NCI-H446 treated with DMSO at 0.1 percent for 48 hours (cell line): ENCODE measurements at regions not wholly inside any gene's neighbourhood (a gene's known extent, or its start where the extent isn't known, plus 50 kb on each side); places are given as distances from the start of the nearest gene placed in this dataset.
"Not testable (repeated sequence)": the region's sequence is repeated elsewhere in the genome, so short reads cannot be mapped to it uniquely, and the experiment has no call there.

Experiments used
- DNase-seq: peaks from one replicate; lab custom pipeline; 2025; lab: John Stamatoyannopoulos, UW

DNA sequence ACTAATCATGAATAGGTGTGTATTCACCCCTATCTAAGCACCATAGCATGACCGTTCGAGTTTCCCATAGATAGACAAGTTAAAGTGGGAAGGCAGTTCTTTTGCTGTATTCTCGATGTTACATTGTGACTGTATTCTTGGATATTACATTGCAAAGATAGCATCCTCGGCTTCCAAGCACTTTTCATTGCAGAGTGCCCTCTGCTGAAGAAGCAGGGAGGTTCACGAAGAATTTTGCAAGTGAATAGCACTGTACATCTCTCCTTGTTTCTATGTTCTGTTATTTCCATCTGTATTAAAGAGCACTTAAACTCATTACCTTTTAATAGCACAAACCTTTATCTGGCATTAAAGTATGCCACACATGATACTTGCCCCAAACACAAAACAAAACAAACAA lies 426.7 kb upstream of the ARX start:
- DNase-seq: no peak

DNA sequence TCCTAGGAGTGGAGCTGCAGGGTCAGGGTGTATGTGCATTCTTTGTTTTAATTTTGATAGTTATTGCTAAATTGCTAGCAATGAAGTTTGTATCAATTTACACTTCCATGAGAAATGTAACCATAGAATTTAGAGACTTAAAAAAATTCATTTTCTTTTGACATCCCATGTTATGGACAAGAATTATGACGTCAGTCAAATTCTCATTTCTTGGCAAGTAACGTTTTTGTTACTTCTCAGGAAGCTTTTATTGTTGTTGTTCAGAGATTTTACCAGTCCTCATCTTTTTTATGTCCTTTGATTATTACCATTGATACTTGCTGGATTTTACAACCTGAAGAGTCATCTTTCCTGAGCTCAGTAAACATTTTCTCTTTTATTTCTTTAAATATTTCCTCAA lies 417.5 kb upstream of the ARX start:
- no peak for DNase-seq

DNA sequence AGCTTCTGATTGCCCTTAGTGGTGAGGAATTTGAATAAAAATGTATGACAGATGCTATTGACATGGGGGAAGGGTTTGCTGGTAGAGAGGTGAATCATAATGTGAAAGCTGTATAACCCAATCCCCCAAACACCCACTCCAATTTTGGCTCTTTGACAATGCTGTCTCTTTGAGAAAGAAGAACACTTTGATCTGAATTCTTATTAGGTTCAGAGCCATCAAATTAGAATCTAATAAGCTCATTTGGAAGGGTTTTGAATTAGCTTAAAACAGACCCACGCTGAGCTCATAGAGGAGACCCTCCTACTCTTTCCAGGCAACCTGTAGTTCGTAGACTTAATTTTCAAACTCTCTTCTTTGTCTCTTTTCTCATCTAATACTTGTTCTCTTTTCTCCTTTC lies 416.6 kb upstream of the ARX start:
- peak; percentile 10 for DNase-seq

DNA sequence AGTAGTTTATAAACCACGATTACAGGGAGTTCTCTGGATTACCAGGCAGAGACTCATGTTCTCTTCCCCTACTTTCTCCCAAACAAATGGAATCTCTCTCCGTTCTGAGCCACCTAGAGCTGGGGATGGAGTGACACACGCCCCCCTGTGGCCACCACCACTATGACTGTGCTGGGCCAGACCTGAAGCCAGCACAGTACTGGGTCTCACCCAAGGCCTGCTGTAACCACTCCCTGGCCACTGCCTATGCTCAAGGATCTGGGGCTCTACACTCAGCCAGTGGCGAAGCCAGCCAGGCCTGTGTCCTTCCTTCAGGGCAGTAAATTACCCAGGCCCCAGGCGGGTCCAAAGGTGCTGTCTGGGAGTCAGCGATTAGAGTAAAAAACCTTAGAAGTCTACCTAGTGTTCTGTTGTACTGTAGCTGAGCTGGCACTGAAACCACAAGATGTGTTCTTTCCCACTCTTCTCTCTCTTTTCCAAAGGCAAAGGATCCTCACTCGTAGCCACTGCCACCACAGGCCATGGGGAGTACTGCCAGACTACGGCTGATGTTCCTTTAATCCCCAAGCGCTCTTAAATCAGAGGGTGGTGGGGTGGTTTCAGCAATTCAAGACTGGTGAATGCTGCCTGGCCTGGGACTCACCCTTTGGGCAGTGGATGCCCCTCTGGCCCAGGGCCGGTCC lies 412.2 kb upstream of the ARX start:
- no peak for DNase-seq

DNA sequence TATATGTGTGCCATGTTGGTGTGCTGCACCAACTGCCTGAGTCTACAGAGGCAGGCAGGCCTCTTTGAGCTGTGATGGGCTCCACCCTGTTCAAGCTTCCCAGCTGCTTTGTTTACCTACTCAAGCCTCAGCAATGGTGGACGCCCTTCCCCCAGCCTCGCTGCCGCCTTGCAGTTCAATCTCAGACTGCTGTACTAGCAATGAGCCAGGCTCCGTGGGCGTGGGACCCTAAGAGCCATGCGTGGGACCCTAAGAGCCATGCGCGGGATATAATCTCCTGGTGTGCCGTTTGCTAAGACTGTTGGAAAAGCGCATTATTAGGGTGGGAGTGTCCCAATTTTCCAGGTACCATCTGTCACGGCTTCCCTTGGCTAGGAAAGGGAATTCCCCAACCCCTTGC lies 388.4 kb upstream of the ARX start:
- DNase-seq: not testable (repeated sequence)

DNA sequence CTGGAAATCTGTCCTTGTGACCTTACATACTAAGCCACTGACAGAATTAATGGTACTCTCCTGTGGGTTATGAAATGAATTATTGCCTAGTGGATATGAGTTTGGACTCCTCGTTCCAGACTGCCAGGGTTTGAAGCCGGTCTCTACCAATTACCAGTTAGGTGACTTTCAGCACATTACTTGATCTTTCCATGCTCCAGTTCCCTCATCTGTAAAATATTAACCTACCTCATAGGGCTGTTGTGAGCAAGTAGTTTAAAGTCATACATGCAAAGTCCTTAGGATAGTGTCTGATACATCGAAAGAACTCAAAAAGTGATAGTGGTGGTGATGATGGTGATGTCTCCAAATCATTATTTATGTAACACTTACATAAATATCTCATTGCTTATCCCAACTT lies 373.5 kb upstream of the ARX start:
- DNase-seq: no peak

DNA sequence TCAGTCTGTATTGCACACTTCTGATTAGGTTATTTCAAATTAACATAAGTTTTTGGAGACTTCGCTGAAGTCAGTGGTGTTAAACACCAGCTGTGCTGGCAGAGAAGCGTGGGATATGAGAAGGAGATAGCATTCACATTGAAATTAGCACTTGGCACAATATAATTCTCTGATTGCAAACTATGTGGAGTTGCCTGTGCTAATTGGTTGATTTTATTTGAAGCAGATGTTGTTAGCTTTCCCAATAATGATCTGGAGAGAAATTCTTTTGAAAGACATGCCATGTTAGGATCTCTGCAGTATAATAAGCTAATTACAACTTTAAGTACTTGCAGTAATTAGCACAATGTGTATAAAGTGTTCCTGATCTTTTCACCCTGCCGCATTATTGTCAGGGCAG lies 367.4 kb upstream of the ARX start:
- DNase-seq: no peak

DNA sequence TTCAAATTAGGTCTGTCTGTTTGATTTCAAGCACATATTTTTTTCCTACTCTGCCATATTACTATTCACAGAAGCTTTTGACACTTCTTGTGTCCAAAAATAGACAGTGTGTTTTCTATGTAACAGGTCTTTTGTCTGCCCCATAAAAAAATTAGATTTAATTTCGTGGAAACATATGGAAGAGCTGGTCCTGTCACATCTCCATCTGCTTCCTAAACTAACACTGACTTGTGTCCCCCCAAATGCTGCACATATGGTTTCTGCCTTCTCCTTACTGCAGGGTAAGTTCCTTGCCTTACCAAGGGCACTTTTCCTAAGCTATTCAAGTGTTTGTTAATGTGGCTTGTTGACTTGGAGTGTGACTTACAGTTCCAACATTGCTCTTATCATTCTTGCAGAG lies 340.7 kb upstream of the ARX start:
- DNase-seq: no peak

DNA sequence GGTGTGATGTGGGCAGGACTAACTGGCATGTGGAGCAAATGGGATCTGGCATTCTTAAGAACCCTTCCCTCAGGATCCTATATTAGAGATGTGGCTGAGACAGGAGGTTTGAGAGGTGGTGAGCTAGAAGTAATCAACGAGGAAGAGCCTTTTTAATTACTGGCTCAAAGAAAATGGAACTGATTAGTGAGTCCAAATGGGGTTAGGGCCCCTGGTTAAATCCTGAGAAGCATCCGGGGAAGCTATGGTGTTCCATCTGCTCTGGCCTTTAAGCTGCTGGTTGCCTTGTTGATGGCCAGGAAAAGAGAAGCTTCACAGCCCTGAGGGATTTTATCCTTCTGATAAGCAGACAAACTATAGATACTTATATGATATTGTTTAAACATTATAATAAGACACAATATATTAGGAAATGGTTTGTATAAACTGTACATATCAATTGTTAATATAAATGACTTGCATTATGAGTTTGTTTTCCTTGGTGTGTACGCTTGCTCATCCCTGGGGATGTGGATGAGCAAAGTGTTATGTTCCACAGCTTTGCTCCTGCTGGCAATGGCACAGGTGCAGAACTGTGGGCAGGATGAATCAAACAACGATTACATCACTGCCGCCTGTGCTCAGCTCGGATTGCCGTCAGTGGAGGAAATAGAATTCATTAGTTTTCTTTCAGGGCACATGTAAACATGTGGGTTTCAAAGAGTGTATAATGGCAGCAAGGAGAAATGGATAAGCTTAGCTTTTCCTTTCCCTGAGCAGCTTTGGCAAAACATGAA lies 328.6 kb upstream of the ARX start:
- no peak for DNase-seq

DNA sequence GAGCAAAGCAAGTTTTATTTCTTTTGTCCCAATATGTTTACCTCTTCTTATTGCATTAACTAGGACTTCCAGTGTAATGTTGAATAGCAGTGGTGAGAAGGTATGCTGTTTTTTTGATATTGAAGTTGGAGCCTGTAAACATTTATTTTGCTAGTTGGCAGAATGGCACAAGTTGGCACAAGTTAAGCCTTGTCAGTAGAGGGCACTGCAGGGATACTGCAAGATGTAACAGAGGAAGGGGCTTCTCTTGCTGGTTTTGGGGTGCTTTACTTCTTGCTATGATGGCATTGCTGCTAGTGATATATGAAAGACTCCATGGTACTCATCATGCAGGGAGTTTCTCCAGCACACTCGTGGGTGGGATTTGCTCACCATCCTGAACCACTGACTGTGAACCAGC lies 327.3 kb upstream of the ARX start:
- DNase-seq: no peak

DNA sequence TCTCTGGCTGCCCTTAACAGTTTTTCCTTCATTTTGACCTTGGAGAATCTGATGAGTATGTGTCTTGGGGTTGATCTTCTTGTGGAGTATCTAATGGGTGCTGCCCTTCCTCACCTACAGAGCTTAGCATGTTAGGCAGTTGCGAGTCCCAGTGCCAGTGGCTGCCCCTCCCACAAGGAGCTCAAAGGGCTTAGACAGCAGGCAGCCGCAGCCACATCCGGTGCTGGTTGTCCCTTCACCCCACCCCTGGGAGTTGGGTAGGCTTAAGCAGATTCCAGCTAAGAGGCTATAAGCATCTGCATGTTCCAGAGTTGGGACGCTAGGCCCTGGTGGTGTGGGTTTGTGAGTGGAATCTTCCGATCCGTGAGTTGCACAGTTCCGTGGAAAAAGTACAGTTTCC lies 322.1 kb upstream of the ARX start:
- DNase-seq: no peak

DNA sequence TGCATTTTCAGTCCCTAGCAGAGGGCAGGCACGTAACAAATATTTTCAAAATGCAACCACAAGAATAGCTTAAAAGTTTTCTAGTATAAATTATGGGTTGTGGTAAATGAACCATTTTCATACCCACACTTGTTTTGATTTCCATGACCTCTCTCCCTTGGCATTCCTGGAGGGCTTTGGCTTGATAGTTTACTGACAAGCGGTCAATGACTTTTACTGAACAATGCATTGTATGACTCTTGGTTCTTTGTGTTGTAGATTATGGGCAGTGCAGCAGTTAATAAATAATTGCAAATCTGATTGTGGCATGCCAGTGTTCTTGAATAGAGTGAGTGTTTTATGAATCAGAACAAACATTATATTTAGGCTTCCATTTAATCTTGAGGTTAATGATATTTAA lies 285.2 kb upstream of the ARX start:
- DNase-seq: no peak

DNA sequence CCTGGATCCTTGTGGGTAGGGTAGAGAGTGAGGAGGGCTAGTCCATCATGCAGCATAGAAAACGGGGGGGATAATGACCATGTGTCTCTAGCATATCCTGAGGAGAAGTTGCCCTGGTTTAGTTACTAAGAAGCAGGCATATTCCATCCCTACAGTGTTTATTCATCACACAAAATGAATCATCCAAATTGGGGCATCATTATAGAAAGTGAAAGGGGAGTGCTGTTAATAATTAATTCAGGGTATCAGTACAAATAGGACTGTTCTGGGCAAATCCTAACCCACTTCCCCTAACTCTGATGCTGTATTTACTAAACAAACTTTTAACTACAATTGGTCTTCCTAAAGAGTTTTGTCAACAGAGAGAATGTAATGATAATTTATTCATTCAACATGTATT lies 281.1 kb upstream of the ARX start:
- DNase-seq: no peak

DNA sequence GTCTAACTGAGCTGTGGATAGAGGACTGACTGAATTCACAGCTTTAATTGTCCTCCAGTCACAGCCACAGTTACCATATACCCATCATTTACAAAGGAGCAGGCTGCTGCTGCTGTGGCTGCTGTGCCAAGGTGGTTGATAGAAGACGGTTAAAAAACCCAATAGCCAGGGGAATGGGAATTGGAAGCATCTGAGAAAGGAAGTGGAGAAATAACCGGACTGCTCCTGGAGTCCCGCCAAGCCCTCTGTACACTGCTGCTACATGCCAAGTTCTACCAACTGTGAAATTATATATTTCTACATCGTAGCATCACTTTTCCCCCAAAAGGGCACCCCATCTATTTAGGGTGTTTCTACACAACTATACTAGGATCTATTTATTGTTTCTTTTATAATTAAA lies 279.7 kb upstream of the ARX start:
- no peak for DNase-seq

DNA sequence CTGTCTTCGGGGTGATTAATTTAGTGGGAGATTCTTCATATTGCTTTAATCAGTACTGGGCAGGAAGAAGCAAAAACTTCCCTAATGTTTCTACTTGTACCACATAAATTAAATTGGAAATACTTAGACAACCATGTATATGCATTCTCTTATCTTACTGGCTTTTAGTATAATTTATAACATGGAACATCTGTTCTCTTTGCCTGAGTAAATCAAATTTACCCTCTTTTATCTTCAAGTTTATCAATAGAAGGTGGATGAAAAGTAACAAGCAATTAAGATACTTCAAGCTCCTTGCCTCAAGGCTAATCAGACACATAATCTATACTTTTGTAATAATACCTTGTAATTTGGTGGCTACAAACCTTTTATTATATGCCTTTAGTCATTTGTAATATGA lies 274.4 kb upstream of the ARX start:
- DNase-seq: no peak

DNA sequence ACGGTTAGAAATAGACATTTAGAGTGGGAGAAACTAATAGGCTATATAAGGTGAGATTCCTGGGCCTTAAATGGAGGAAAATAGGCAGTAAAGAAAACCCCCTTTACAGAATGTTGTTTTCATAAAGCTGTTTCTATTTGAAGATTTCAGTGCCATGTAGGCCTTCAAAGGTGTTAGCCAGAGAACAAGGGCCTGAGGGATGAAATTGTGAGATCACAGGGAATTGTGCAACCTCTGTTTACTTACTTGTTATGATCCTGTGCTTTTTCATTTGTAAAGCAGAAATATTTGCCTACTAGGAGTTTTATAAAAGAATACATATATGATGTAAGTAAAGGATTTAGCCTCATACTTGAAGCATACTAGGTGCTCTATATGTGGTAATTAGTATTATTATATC lies 272.9 kb upstream of the ARX start:
- DNase-seq: no peak

DNA sequence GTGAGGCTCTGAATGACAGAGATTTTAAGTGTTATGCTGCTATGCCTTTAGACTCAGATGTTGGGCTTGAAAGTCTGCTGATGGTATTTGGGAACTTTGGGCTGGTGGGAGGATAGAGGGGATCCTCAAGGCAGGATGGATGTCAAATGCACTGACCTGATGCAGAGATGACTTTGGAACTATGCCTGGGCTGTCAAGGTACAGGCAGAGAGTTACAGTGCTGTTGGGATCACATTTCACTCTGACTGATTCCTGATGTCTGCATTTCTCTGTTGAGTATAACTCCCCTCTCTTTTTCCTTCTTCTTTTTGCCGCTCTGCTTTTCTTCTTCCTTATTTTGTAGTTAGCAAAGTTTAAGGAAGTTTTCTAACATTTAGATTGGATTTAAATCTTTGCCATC lies 271.8 kb upstream of the ARX start:
- no peak for DNase-seq

DNA sequence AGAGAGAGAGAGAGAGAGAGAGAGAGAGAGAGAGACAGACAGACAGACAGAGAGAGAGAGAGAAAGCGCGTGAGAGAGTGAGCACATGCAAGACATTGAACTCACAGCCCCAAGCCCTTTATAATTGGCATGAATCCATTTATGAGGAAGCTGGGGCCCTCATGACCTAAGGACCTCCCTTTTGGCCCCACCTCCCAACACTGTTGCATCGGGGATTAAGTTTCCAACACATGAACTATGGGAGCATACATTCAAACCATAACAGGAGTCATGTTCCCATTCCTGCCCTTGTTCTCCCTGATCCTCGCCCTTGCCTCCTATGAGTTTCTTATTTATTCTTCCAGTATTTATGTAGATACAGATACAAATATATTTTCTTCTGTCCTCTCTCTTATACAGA lies 269.8 kb upstream of the ARX start:
- DNase-seq: no peak

DNA sequence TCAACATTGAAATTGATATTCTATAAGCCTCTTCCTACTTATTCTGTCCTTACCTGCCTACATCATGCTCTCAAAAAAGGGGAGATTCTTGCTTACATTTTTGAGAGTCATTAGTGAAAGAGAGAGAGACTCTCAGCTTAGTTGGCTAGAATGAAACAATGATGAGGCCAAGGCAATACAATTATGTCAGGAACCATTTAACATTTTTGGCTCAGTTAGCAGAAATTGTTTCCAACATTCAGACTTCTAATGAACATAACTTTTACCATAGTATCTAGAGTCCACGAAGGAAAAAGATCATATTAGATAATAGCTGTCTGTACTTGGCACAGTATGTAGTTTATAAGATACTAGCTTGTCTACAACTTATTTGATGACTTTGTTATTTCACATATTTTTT lies 263.7 kb upstream of the ARX start:
- no peak for DNase-seq

DNA sequence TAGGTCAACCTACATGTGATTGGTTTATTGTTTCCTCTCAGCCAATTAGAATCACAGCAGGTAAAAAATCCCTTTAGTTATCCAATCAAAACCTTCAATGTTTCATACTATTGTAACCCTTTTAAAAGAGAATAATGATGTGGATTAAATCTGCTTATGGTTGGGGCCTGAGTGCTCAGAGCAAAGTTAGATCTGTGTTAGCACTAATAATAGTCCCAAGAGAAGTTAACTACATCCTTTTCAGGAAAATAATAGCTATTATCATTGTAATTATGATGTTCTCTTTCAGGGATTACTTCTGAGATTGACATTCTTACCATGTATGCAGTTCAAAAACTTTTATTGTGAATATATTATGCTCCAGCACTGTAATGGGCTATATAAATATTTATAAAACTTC lies 262.6 kb upstream of the ARX start:
- no peak for DNase-seq

DNA sequence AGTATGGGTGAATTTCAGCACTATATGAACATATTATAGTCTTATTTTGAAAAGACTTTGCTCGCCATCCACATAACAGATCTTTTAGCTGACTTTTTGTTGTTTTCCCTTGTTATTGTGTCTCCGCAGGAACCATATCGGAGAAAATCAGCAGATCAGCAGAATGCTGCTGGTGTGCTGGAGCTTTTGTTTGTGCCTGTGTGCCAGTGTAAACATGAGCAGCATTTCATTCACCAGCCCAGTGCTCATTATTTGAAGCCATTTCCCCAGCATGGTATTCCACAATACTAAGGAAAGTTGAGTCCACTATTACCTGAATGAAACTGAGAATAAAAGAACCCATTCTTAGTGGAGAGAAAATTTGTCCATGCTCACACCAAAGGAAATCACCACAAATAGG lies 261.8 kb upstream of the ARX start:
- no peak for DNase-seq

DNA sequence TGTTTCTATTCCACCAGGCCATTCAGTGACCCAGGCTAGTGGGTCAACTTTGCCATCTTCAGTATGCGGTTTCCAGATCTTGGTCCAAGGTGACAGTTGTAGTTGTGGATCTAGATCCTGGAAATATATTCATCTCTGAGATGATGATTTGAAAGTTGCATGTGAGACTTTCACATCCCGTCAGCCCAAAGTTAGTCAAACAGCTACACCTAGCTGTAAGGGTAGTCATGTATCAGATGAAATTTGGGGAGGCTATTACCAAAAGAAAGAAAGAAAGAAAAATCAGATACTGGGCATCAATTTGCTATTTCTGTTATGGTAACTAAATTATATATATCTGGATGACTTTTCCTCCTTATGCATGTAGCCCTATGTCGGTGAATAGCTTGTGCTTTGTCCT lies 259.4 kb upstream of the ARX start:
- no peak for DNase-seq

DNA sequence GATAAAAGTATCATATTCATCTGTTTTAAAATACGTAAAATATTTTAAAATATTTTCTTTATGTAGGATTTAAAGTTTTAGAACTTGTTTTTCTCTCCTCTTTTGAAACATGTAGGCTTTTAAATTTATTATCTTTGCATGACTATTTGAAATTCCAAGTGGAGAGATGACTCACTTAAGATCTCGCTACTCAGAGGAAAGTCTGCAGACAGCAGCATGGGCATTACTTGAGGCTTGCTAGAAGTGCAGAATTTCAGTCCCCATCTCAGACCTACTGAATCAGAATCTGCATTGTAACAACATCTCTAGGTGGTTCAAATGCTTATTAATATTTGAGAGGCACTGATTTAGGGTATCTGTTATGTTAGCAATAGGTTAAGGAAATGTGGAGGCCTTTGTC lies 225.7 kb upstream of the ARX start:
- no peak for DNase-seq

DNA sequence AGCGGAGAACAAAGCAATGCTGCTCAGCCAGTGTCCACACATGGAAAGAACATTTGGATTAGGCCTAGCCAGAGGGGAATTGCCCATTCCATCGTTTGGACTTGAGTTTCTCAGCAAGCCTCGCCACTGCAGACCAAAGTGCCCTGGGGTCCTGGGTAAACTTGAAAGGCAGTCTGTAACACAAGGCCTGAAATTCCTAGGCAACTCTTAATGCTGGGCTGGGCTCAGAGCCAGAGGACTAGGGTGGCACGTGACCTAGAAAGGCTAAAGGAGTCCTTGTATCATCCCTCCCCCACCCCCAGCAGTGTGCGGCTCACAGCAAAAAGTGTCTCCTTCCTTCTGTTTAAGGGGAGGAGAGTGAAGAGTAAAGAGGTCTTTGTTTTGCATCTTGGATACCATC lies 210.4 kb upstream of the ARX start:
- DNase-seq: no peak
